Ovary (tissue), 7 donors: ENCODE measurements at regions not wholly inside any gene's neighbourhood (a gene's known extent, or its start where the extent isn't known, plus 50 kb on each side); places are given as distances from the start of the nearest gene placed in this dataset.
A peak's percentile ranks its signal among the peaks of the same experiment; 100 is the strongest.

ENCODE experiments used
- DNase-seq, 5 donors: peaks; one replicate each; pipeline ENCODE4 v3.0.0-alpha.2; 2019 to 2020
- H3K27ac ChIP-seq, 2 donors: fragments of 200-600 bp; one replicate each; pipeline versions ENCODE4 v1.5.1 to v1.8.0; 2019 to 2022
- H3K27me3 ChIP-seq: fragments of 200-600 bp; one replicate; pipeline ENCODE4 v1.8.0; 2022
- H3K36me3 ChIP-seq: fragments of 200-600 bp; sonication (generic); one replicate; pipeline ENCODE4 v1.5.1; 2019
- H3K4me1 ChIP-seq: one replicate; pipeline ENCODE4 v1.8.1; 2013; ENCODE audit warnings: mild to moderate bottlenecking, moderate library complexity; ENCODE audit not compliant: insufficient read depth
- H3K4me3 ChIP-seq: fragments of 200-600 bp; sonication (generic); one replicate; pipeline ENCODE4 v1.5.1; 2017
- H3K9me3 ChIP-seq, 2 donors: fragments of 200-600 bp in 1 of 2; sonication (generic) in 1 of 2; one replicate each; pipeline versions ENCODE4 v1.5.1 to v1.8.1; 2013 to 2019; ENCODE audit warnings: mild to moderate bottlenecking in 1 of 2, moderate library complexity in 1 of 2
- CTCF ChIP-seq, 3 donors: fragments of 450-650 bp in 2 of 3; fragments of 200-600 bp in 1 of 3; IDR thresholded peaks; one replicate each; pipeline versions ENCODE4 v1.5.1 to v1.8.0; 2016 to 2022; ENCODE audit warnings: antibody characterized with exemption in 3 of 3, mild to moderate bottlenecking in 1 of 3
- EP300 ChIP-seq: sonication (generic); formaldehyde crosslinking; IDR thresholded peaks from one replicate; pipeline ENCODE4 v1.6.1; 2017; ENCODE audit warnings: antibody characterized with exemption
- POLR2A ChIP-seq: fragments of 450-650 bp; IDR thresholded peaks from one replicate; pipeline ENCODE4 v1.6.1; 2017; ENCODE audit warnings: antibody characterized with exemption, mild to moderate bottlenecking, moderate library complexity
- WGBS, 3 donors: extraction: QIAGEN DNeasy Blood & Tissue Kit in 1 of 3; methylation state at CpG; one replicate each; pipeline versions ENCODE4 v1.1.5 to v1.1.7; 2013 to 2017; 5-methylcytosine and 5-hydroxymethylcytosine counted together
- intact Hi-C, 4 donors: fragments of 100-400 bp; cut with DNase I; formaldehyde crosslinking; loops; one replicate each; pipeline versions ENCODE4 v1.11.0 to v1.15.1; 2022 to 2023
- donor health status: DM: no; HTN: no; CAD: no; lungs with moderate emphysema.
- donor health status: DM: no; HTN: no; CAD: no.
- donor health status: Bipolar disorder and iron deficiency.
- donor health status: DM: no; HTN: no; CAD: no.
- donor health status: DM: yes; HTN: yes; CAD: no.

DNA sequence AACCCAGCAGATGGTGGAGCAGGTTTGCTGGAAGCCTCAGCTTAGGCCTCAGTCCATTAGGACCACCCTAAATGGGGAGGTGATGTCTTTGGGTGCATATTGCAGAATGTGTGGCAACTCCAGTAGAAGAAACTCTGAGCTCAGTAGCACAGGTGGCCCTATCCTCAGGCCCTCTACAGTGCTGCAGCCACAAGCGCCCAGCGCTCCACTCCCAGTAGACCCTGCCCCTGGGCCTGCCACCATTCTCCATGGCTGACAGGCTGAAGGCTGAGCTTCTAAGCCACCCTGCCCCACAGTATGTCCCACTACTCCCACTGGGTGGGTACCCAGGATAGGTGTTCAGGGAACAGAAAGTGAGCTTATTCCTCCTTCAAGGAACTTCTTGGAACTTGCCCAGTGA is 162.8 kb upstream of the MAMLD1 start:
- no peaks in the 10 kb centered on the region for H3K27me3 ChIP-seq
- no peak overlapping the region for H3K27ac ChIP-seq
- intact Hi-C loops: no loop called here
- no peaks in the 10 kb centered on the region for H3K9me3 ChIP-seq
- no peak overlapping the region for H3K4me3 ChIP-seq
- H3K4me1 ChIP-seq: no peaks in the 10 kb centered on the region
- TF ChIP-seq CTCF (IDR thresholded peaks at IDR 0.05): no peak
- TF ChIP-seq EP300: no peak
- no peak for TF ChIP-seq POLR2A
- no peaks in the 10 kb centered on the region for H3K36me3 ChIP-seq
- DNase-seq: no peak
- 80 to 90% (median 88%) methylated on average over 2 of the region's 2 CpGs for WGBS, 3 donors

DNA sequence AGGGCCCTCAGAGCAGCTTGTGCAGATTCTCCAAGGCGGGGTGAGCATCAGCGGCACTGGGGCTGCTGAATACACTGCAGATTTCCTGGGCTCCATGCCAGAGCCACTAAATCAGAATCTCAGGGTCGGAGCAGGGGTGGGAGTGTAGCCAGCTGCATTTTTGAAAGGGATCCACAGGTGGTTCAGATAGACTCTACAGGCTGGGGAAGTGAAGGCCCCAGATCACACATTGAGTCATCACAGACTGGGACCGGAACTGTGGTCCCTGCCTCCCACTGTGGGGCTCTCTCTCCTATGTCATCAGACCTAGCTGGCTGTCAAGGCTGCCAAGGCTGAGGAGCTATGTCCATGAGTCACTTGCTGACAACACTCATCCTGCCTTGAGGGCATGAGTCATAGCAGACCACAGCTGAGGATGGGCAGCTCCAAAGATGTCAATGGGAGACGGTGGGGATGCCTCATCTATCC is 162.3 kb upstream of the MAMLD1 start:
- Histone ChIP-seq H3K4me3 (no peak overlapping the region), H3K9me3 (no peaks in the 10 kb centered on the region), H3K36me3 (no peaks in the 10 kb centered on the region), H3K4me1 (no peaks in the 10 kb centered on the region), H3K27ac (no peak overlapping the region), H3K27me3 (no peaks in the 10 kb centered on the region)
- WGBS, 3 donors: 39 to 47% (median 43%) methylated on average over 5 of the region's 5 CpGs
- TF ChIP-seq CTCF (IDR thresholded peaks at IDR 0.05) (no peak), EP300 (no peak), POLR2A (no peak)
- peak in 3 of 5 donors; percentile 58 to 69 (median 61) for DNase-seq
- intact Hi-C loops: no loop called here

GRCh38 chrX:150201391-150201790 is 161.7 kb upstream of the MAMLD1 start:
- Histone ChIP-seq H3K27ac (no peak overlapping the region), H3K27me3 (no peaks in the 10 kb centered on the region), H3K36me3 (no peaks in the 10 kb centered on the region), H3K9me3 (no peaks in the 10 kb centered on the region), H3K4me1 (no peaks in the 10 kb centered on the region), H3K4me3 (no peak overlapping the region)
- WGBS, 3 donors: 85 to 89% (median 86%) methylated on average over 7 of the region's 7 CpGs
- intact Hi-C loops: no loop called here
- no peak for DNase-seq
- TF ChIP-seq EP300: no peak
- no peak for TF ChIP-seq POLR2A
- TF ChIP-seq CTCF (IDR thresholded peaks at IDR 0.05): no peak

DNA sequence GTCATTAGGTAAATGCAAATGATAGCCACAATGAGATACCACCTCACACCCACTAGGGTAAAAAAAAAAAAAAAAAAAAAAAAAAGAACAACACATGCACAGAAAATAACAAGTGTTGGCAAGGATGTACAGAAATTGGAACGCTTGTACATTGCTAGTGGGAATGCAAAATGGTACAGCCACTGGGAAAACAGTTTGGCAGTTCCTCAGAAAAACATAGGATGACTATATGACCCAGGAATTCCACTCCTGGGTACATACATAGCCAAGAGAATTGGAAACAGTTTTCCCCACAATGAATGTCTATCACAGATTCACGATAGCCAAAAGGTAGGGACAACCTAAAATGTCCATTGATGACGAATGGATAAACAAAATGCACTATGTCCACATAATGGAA is 161.3 kb upstream of the MAMLD1 start:
- intact Hi-C loops: no loop called here
- DNase-seq: no peak
- H3K36me3 ChIP-seq: no peaks in the 10 kb centered on the region
- H3K4me3 ChIP-seq: no peak overlapping the region
- H3K9me3 ChIP-seq: no peaks in the 10 kb centered on the region
- no peaks in the 10 kb centered on the region for H3K4me1 ChIP-seq
- H3K27me3 ChIP-seq: no peaks in the 10 kb centered on the region
- no peak for TF ChIP-seq EP300
- TF ChIP-seq CTCF (IDR thresholded peaks at IDR 0.05): no peak
- no peak for TF ChIP-seq POLR2A
- WGBS, 3 donors: 66 to 88% (median 67%) methylated on average over 3 of the region's 3 CpGs
- H3K27ac ChIP-seq: no peak overlapping the region
